Astrocyte of the cerebellum (primary cell): ENCODE measurements at regions not wholly inside any gene's neighbourhood (a gene's known extent, or its start where the extent isn't known, plus 50 kb on each side); places are given as distances from the start of the nearest gene placed in this dataset.
"Not testable (repeated sequence)": the region's sequence is repeated elsewhere in the genome, so short reads cannot be mapped to it uniquely, and the experiment has no call there.

Experiments used
- DNase-seq: peaks from one replicate; pipeline ENCODE4 v3.0.0-alpha.2; 2011; ENCODE audit warnings: low read depth
- H3K4me3 ChIP-seq: 2 replicates; pipeline ENCODE4 v1.5.1; 2011; ENCODE audit warnings: mild to moderate bottlenecking, low read depth, low read length, moderate library complexity
- CTCF ChIP-seq: IDR thresholded peaks from 2 replicates; pipeline ENCODE4 v1.5.1; 2012; ENCODE audit warnings: low read length, low read depth, moderate library complexity, mild to moderate bottlenecking; ENCODE audit errors: missing control alignments
- in situ Hi-C: cut with HindIII; loops from 2 replicates; pipeline ENCODE4 v1.10.0; 2017; ENCODE audit warnings: low sequenced_read_pairs

GRCh38 chr18:30684825-30685481 is 357.6 kb downstream of the DSC3 start:
- TF ChIP-seq CTCF: no peak
- in situ Hi-C loops: no loop called here
- H3K4me3 ChIP-seq: no peak overlapping the region
- DNase-seq: no peak

- in situ Hi-C loops: no loop called here
Observed at GRCh38 chr18:30683836-30684235, 358.7 kb downstream of the DSC3 start.

GRCh38 chr18:30682672-30683071 is 359.9 kb downstream of the DSC3 start:
- peak; percentile 23 for DNase-seq
- no peak for TF ChIP-seq CTCF
- in situ Hi-C loops: no loop called here
- H3K4me3 ChIP-seq: no peak overlapping the region

More at GRCh38 chr18:30683836-30684235, 358.7 kb downstream of the DSC3 start:
- no peak for TF ChIP-seq CTCF
- DNase-seq: no peak
- no peak overlapping the region for H3K4me3 ChIP-seq

GRCh38 chr18:30679285-30679930 is 363.1 kb downstream of the DSC3 start:
- no peak for TF ChIP-seq CTCF
- in situ Hi-C loops: no loop called here
- DNase-seq: no peak
- no peak overlapping the region for H3K4me3 ChIP-seq

GRCh38 chr18:30677813-30678212 is 364.7 kb downstream of the DSC3 start:
- DNase-seq, in situ Hi-C loops, H3K4me3 ChIP-seq: not testable (repeated sequence)

- no peak for TF ChIP-seq CTCF
- in situ Hi-C loops: no loop called here
- no peak for DNase-seq
- no peak overlapping the region for H3K4me3 ChIP-seq
Observed at GRCh38 chr18:30676053-30676480, 366.5 kb downstream of the DSC3 start.

- DNase-seq: no peak
- in situ Hi-C loops: no loop called here
Observed at GRCh38 chr18:30675493-30675892, 367.0 kb downstream of the DSC3 start.

More at GRCh38 chr18:30675493-30675892, 367.0 kb downstream of the DSC3 start:
- no peak overlapping the region for H3K4me3 ChIP-seq
- no peak for TF ChIP-seq CTCF
